A673 (cell line): ENCODE measurements at regions not wholly inside any gene's neighbourhood (a gene's known extent, or its start where the extent isn't known, plus 50 kb on each side); places are given as distances from the start of the nearest gene placed in this dataset.

Experiments used
- CTCF ChIP-seq: fragments of 300-800, 200-600 bp; sonication (generic); conservative IDR thresholded peaks from 2 replicates; pipeline ENCODE4 v1.5.1; 2017; ENCODE audit warnings: low read depth, mild to moderate bottlenecking, antibody characterized with exemption, low read length, moderate library complexity, mixed read lengths
- EZH2 ChIP-seq: fragments of 200-600 bp; sonication (generic); IDR thresholded peaks from 2 replicates; pipeline ENCODE4 v1.6.1; 2017; ENCODE audit warnings: borderline replicate concordance, low read depth, mild to moderate bottlenecking, mixed read lengths, antibody characterized with exemption, low read length; ENCODE audit not compliant: poor library complexity, severe bottlenecking

- TF ChIP-seq CTCF (no peak), EZH2 (no peak)
These were observed 267.3 kb upstream of the SLITRK3 start for GRCh38 chr3:165463531-165463930.
